K562 (cell line): ENCODE measurements at regions not wholly inside any gene's neighbourhood (a gene's known extent, or its start where the extent isn't known, plus 50 kb on each side); places are given as distances from the start of the nearest gene placed in this dataset.
A peak's percentile ranks its signal among the peaks of the same experiment; 100 is the strongest.

Experiments used
- ATAC-seq: fragments of 200-7000 bp; cut with Tn5 transposase; 3 replicates; pipeline ENCODE4 v1.9.1; 2020; ENCODE audit warnings: moderate library complexity
- BruUV-seq: library from RNA; stranded (reverse); fragments of 400-500 nt; replicated peaks from 2 replicates; lab custom pipeline; 2021; lab: Mats Ljungman, UMichigan
- CTCF ChIA-PET: fragments of 300-600 bp; formaldehyde crosslinking; extraction: SDS; loops from one replicate; lab custom pipeline; 2021; ENCODE audit warnings: low intra/inter-chr PET ratio; lab: Yijun Ruan, JAX
- POLR2A ChIA-PET: fragments of 300-600, 350-650 bp; sonication (Branson Sonifier 250); formaldehyde crosslinking; extraction: SDS; loops from one replicate; lab custom pipeline; 2021; ENCODE audit warnings: antibody characterized with exemption, inconsistent platforms; lab: Yijun Ruan, JAX
- DNase-seq, 4 experiments: peaks; one replicate each; pipeline versions ENCODE4 v3.0.0 to v3.0.0-alpha.2; 2011 to 2018; ENCODE audit warnings: low spot score in 3 of 4, mixed read lengths in 3 of 4; ENCODE audit errors: extremely low read depth in 1 of 4
- FAIRE-seq: peaks from 2 replicates; lab custom pipeline; 2011; peaks lifted over from hg19 to GRCh38; lab: Jason Lieb, UNC
- H2AFZ ChIP-seq: 2 replicates; pipeline ENCODE4 v1.6.0; 2011; ENCODE audit warnings: low read depth, low read length, control low read depth, inconsistent platforms
- H3K27ac ChIP-seq: fragments of 200-600 bp; 3 replicates; pipeline ENCODE4 v1.8.0; 2011; ENCODE audit warnings: low read depth, mild to moderate bottlenecking, control low read depth, inconsistent platforms, low read length, moderate library complexity, mixed read lengths; ENCODE audit errors: extremely low read depth
- H3K27me3 ChIP-seq, 2 experiments: fragments of 300-600 bp in 1 of 2; 2 replicates in 1 of 2; 3 replicates in 1 of 2; pipeline versions ENCODE4 v1.6.0 to v1.8.0; 2011; ENCODE audit warnings: inconsistent platforms in 2 of 2, low read length in 2 of 2, mild to moderate bottlenecking in 1 of 2, mixed read lengths in 1 of 2, moderate library complexity in 1 of 2; ENCODE audit not compliant: control insufficient read depth in 2 of 2, insufficient read depth in 2 of 2
- H3K36me3 ChIP-seq: fragments of 300-600 bp; 3 replicates; pipeline ENCODE4 v1.8.0; 2011; ENCODE audit warnings: mild to moderate bottlenecking, low read length, inconsistent platforms; ENCODE audit not compliant: control insufficient read depth, insufficient read depth
- H3K4me1 ChIP-seq, 2 experiments: fragments of 200-600 bp in 1 of 2; replicated peaks in 1 of 2; 2 replicates in 1 of 2; 3 replicates in 1 of 2; pipeline versions ENCODE4 v1.5.1 to v1.8.0; 2011; ENCODE audit warnings: inconsistent platforms in 2 of 2, low read length in 2 of 2, mild to moderate bottlenecking in 1 of 2, mixed read lengths in 1 of 2, moderate library complexity in 1 of 2; ENCODE audit not compliant: control insufficient read depth in 2 of 2, insufficient read depth in 2 of 2
- H3K4me2 ChIP-seq: 2 replicates; pipeline ENCODE4 v1.6.1; 2011; ENCODE audit warnings: low read length, control low read depth, inconsistent platforms, mixed read lengths; ENCODE audit not compliant: insufficient read depth
- H3K4me3 ChIP-seq: fragments of 200-600 bp; sonication (generic), shearing (Covaris generic); 2 replicates; pipeline ENCODE4 v1.5.1; 2016; ENCODE audit warnings: control low read depth, inconsistent platforms
- H3K79me2 ChIP-seq: fragments of 200-600 bp; 3 replicates; pipeline ENCODE4 v1.8.0; 2011; ENCODE audit warnings: low read length, inconsistent platforms; ENCODE audit not compliant: control insufficient read depth, insufficient read depth
- H3K9ac ChIP-seq, 2 experiments: 2 replicates each; pipeline versions ENCODE4 v1.6.0 to v1.6.1; 2011; ENCODE audit warnings: low read depth in 2 of 2, low read length in 2 of 2, control low read depth in 1 of 2, inconsistent platforms in 1 of 2, mild to moderate bottlenecking in 1 of 2, mixed read lengths in 1 of 2; ENCODE audit not compliant: insufficient read depth in 1 of 2
- H3K9me1 ChIP-seq: one replicate; pipeline ENCODE4 v1.6.0; 2011; ENCODE audit warnings: inconsistent platforms, mild to moderate bottlenecking, low read length, moderate library complexity; ENCODE audit not compliant: control insufficient read depth, insufficient read depth
- H3K9me3 ChIP-seq: replicated peaks from 2 replicates; pipeline ENCODE4 v1.5.1; 2011; ENCODE audit warnings: low read depth, low read length, inconsistent platforms; ENCODE audit not compliant: control insufficient read depth, insufficient read depth
- H4K20me1 ChIP-seq: replicated peaks from 2 replicates; pipeline ENCODE4 v1.6.1; 2011; ENCODE audit warnings: low read length, inconsistent platforms, mixed read lengths; ENCODE audit not compliant: control insufficient read depth, insufficient read depth
- C11orf30 ChIP-seq: fragments of 450-650 bp; IDR thresholded peaks from 2 replicates; pipeline ENCODE4 v1.6.1; 2016; ENCODE audit warnings: low read depth, mild to moderate bottlenecking
- HIVEP1 ChIP-seq: fragments of 250-450 bp; sonication (Bioruptor Pico); IDR thresholded peaks from 2 replicates; pipeline ENCODE4 v1.4.0; 2020; ENCODE audit warnings: mild to moderate bottlenecking
- MAFF ChIP-seq: IDR thresholded peaks from 2 replicates; pipeline ENCODE4 v1.6.1; 2012; ENCODE audit warnings: low read length, improper control_type of control experiment
- PHF8 ChIP-seq: fragments of 200-600 bp; sonication (generic); IDR thresholded peaks from 2 replicates; pipeline ENCODE4 v1.6.1; 2012; ENCODE audit warnings: mixed run types, mild to moderate bottlenecking, inconsistent platforms, low read length, moderate library complexity, borderline replicate concordance
- RBM25 ChIP-seq: fragments of 200-400 bp; formaldehyde crosslinking; IDR thresholded peaks from 2 replicates; pipeline ENCODE4 v1.6.1; 2018; ENCODE audit warnings: low read length, low read depth, moderate library complexity; ENCODE audit not compliant: severe bottlenecking
- SMAD1 ChIP-seq: fragments of 150-350 bp; IDR thresholded peaks from 2 replicates; pipeline ENCODE4 v1.6.1; 2014; ENCODE audit warnings: low read length, low read depth; ENCODE audit not compliant: partially characterized antibody
- SMAD3 ChIP-seq: fragments of 450-650 bp; formaldehyde crosslinking; conservative IDR thresholded peaks from 2 replicates; pipeline ENCODE4 v1.4.0; 2020; ENCODE audit warnings: mild to moderate bottlenecking
- SP1 ChIP-seq: sonication (generic); formaldehyde crosslinking; IDR thresholded peaks from 2 replicates; pipeline ENCODE4 v1.8.1; 2022; ENCODE audit warnings: mild to moderate bottlenecking, missing genetic modification reagents
- TAF15 ChIP-seq: fragments of 200-400 bp; formaldehyde crosslinking; IDR thresholded peaks from 2 replicates; pipeline ENCODE4 v1.6.1; 2017; ENCODE audit warnings: mild to moderate bottlenecking, low read depth, low read length, moderate library complexity
- XRCC3 ChIP-seq: fragments of 450-650 bp; IDR thresholded peaks from 2 replicates; pipeline ENCODE4 v1.6.1; 2017; ENCODE audit warnings: mild to moderate bottlenecking, moderate library complexity
- ZFP1 ChIP-seq: fragments of 450-650 bp; formaldehyde crosslinking; IDR thresholded peaks from 2 replicates; pipeline ENCODE4 v1.4.0; 2020; ENCODE audit warnings: mild to moderate bottlenecking, mixed read lengths
- ZNF316 ChIP-seq: fragments of 450-650 bp; IDR thresholded peaks from 2 replicates; pipeline ENCODE4 v1.6.1; 2016
- ZNF584 ChIP-seq: fragments of 200-800 bp; sonication (Bioruptor generic); IDR thresholded peaks from 2 replicates; pipeline ENCODE4 v1.6.1; 2016; ENCODE audit warnings: low read depth, mild to moderate bottlenecking, missing genetic modification characterization, missing compliant biosample characterization
- ZNF586 ChIP-seq: fragments of 450-650 bp; formaldehyde crosslinking; conservative IDR thresholded peaks from 2 replicates; pipeline ENCODE4 v1.4.0; 2020; ENCODE audit warnings: mild to moderate bottlenecking, moderate library complexity
- ZNF707 ChIP-seq: fragments of 250-450 bp; sonication (Bioruptor Pico); conservative IDR thresholded peaks from 2 replicates; pipeline ENCODE4 v1.8.0; 2022; ENCODE audit warnings: inconsistent platforms, mild to moderate bottlenecking, moderate library complexity
- WGBS: fragments of 100-300 bp; shearing (Covaris generic); methylation state at CpG from one replicate; pipeline ENCODE4 v1.1.6; 2016; ENCODE audit warnings: low coverage, mixed read lengths; ENCODE audit not compliant: insufficient coverage; ENCODE audit errors: missing lambda C conversion rate; 5-methylcytosine and 5-hydroxymethylcytosine counted together
- in situ Hi-C: fragments of 300-500 bp; cut with MboI; formaldehyde crosslinking; loops from 4 replicates; pipeline ENCODE4 v1.15.0; 2018; ENCODE audit warnings: inconsistent platforms, mixed read lengths
- intact Hi-C: fragments of 100-400 bp; cut with micrococcal nuclease; formaldehyde crosslinking; loops from 2 replicates; pipeline ENCODE4 v1.14.2; 2022
- TF ChIP-seq, protein P1 (sequence below): fragments of 450-650 bp; IDR thresholded peaks from 2 replicates; pipeline ENCODE4 v1.6.1; 2016
- TF ChIP-seq, protein P2 (sequence below): sonication (generic); formaldehyde crosslinking; IDR thresholded peaks from 2 replicates; pipeline ENCODE4 v1.9.0; 2022; ENCODE audit warnings: mild to moderate bottlenecking, missing genetic modification reagents

DNA sequence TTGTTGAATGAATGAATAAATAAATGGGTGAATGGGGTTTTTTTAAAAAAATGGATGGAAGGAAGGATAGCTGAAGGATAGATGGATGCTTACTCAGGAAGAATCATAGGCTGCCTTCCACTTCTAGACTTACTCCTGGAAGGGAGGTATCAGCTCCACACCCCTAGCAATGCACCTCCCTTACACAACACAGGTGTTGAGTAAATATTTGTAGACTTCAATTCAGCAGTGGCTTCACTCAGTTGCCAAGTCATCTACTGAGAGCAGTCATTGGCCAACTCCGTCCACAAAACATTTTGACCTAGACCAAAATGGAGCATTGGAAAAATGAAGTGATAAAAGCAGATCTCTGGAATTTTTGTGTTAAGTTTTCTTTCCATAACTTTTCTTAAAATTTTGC, 65.5 kb upstream of the ST8SIA2 start:
- intact Hi-C loops (no loop called here), in situ Hi-C loops (no loop called here)
- Histone ChIP-seq H3K9me3 (no peaks in the 10 kb centered on the region; the same call in 1 of the 2 replicates), H3K9ac (no peak overlapping the region), H3K27me3 (no peaks in the 10 kb centered on the region), H4K20me1 (no peaks in the 10 kb centered on the region), H3K4me3 (no peak overlapping the region), H3K4me2 (no peak overlapping the region), H3K4me1 (no peaks in the 10 kb centered on the region), H3K79me2 (no peaks in the 10 kb centered on the region), H3K9me1 (no peaks in the 10 kb centered on the region), H2AFZ (no peak overlapping the region), H3K27ac (no peak overlapping the region), H3K36me3 (no peaks in the 10 kb centered on the region)
- no TSS peak for BruUV-seq
- ChIA-PET POLR2A (interaction anchor here (0.5 kb wide), 1 partner anchor 1488 kb away, joined by 3 read pairs; no protein-coding TSS in a partner anchor), CTCF (no interaction called here)
- DNase-seq (no peak), FAIRE-seq (no peak), ATAC-seq (no peak)
- no peak for TF ChIP-seq HIVEP1 (CRISPR knock-in tag)
- no peak for TF ChIP-seq SP1 (CRISPR knock-in tag)
- 0% methylated on average over 1 of the region's 1 CpG for WGBS

- Histone ChIP-seq H3K79me2 (no peaks in the 10 kb centered on the region), H3K9me1 (no peaks in the 10 kb centered on the region), H3K27me3 (no peaks in the 10 kb centered on the region), H3K9me3 (no peaks in the 10 kb centered on the region; the same call in 1 of the 2 replicates), H2AFZ (no peak overlapping the region), H3K27ac (no peak overlapping the region), H4K20me1 (no peaks in the 10 kb centered on the region), H3K9ac (no peak overlapping the region), H3K4me1 (no peaks in the 10 kb centered on the region), H3K4me2 (no peak overlapping the region), H3K4me3 (no peak overlapping the region), H3K36me3 (no peaks in the 10 kb centered on the region)
- no peak for FAIRE-seq
- ATAC-seq = no peak
- 0% methylated on average over 6 of the region's 6 CpGs for WGBS
- intact Hi-C loops (no loop called here), in situ Hi-C loops (no loop called here)
- no TSS peak for BruUV-seq
- ChIA-PET POLR2A (no interaction called here), CTCF (no interaction called here)
- no peak for DNase-seq
- TF ChIP-seq ZFP1 (peak; percentile 45; the same call in 1 of the 2 replicates), XRCC3 (no peak), PHF8 (no peak), SMAD3 (no peak), ZNF316 (peak; percentile 57), C11orf30 (peak; percentile 28; the same call in 1 of the 2 replicates), ZNF707 (CRISPR knock-in tag) (peak; percentile 76), TAF15 (no peak), MAFF (peak; percentile 67), ZNF584 (CRISPR knock-in tag) (no peak), SMAD1 (no peak), RBM25 (no peak), ZNF586 (CRISPR knock-in tag) (no peak)
- TF ChIP-seq, protein P1, sequence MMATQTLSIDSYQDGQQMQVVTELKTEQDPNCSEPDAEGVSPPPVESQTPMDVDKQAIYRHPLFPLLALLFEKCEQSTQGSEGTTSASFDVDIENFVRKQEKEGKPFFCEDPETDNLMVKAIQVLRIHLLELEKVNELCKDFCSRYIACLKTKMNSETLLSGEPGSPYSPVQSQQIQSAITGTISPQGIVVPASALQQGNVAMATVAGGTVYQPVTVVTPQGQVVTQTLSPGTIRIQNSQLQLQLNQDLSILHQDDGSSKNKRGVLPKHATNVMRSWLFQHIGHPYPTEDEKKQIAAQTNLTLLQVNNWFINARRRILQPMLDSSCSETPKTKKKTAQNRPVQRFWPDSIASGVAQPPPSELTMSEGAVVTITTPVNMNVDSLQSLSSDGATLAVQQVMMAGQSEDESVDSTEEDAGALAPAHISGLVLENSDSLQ = no peak
- TF ChIP-seq, protein P2, sequence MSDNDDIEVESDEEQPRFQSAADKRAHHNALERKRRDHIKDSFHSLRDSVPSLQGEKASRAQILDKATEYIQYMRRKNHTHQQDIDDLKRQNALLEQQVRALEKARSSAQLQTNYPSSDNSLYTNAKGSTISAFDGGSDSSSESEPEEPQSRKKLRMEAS (CRISPR knock-in tag) = no peak
Observed at GRCh38 chr15:92332125-92332899, 61.4 kb upstream of the ST8SIA2 start.
